Neuronal stem cell (in vitro differentiated cells): ENCODE measurements at regions not wholly inside any gene's neighbourhood (a gene's known extent, or its start where the extent isn't known, plus 50 kb on each side); places are given as distances from the start of the nearest gene placed in this dataset.

Experiments
- DNase-seq: peaks from one replicate; pipeline ENCODE4 v3.0.0-alpha.2; 2013; ENCODE audit warnings: low spot score
- H2AFZ ChIP-seq: one replicate; pipeline ENCODE4 v1.6.1; 2013; ENCODE audit warnings: mild to moderate bottlenecking, low read length, inconsistent platforms
- H2AK5ac ChIP-seq: 2 replicates; pipeline ENCODE4 v1.6.1; 2013; ENCODE audit warnings: low read depth, mild to moderate bottlenecking, inconsistent platforms, low read length, moderate library complexity, mixed read lengths
- H2BK120ac ChIP-seq: 2 replicates; pipeline ENCODE4 v1.6.1; 2013; ENCODE audit warnings: low read depth, mild to moderate bottlenecking, inconsistent platforms, low read length, moderate library complexity, mixed read lengths
- H2BK12ac ChIP-seq: one replicate; pipeline ENCODE4 v1.6.1; 2013; ENCODE audit warnings: low read length, inconsistent platforms
- H2BK15ac ChIP-seq: 2 replicates; pipeline ENCODE4 v1.6.1; 2013; ENCODE audit warnings: mild to moderate bottlenecking, low read length, inconsistent platforms, mixed read lengths
- H2BK5ac ChIP-seq: one replicate; pipeline ENCODE4 v1.6.1; 2013; ENCODE audit warnings: inconsistent platforms, mild to moderate bottlenecking, low read length, moderate library complexity
- H3K14ac ChIP-seq: one replicate; pipeline ENCODE4 v1.6.1; 2013; ENCODE audit warnings: low read length, inconsistent platforms
- H3K18ac ChIP-seq: 2 replicates; pipeline ENCODE4 v1.6.1; 2013; ENCODE audit warnings: low read length, inconsistent platforms
- H3K23ac ChIP-seq: 2 replicates; pipeline ENCODE4 v1.6.1; 2013; ENCODE audit warnings: low read depth, mild to moderate bottlenecking, mixed read lengths, low read length, inconsistent platforms; ENCODE audit not compliant: poor library complexity
- H3K27ac ChIP-seq: replicated peaks from 3 replicates; pipeline ENCODE4 v1.5.1; 2013; ENCODE audit warnings: low read length, inconsistent platforms
- H3K27me3 ChIP-seq, 3 experiments: 2 replicates each; pipeline ENCODE4 v1.6.1; 2013; ENCODE audit warnings: low read length in 3 of 3, mild to moderate bottlenecking in 2 of 3, inconsistent platforms in 1 of 3, low read depth in 1 of 3, mixed read lengths in 1 of 3, moderate library complexity in 1 of 3; ENCODE audit not compliant: control insufficient read depth in 3 of 3, insufficient read depth in 3 of 3
- H3K36me3 ChIP-seq, 2 donors: replicated peaks in 1 of 2; 2 replicates each; pipeline ENCODE4 v1.6.1; 2013; ENCODE audit warnings: low read length in 2 of 2; ENCODE audit not compliant: control insufficient read depth in 2 of 2, insufficient read depth in 2 of 2
- H3K4ac ChIP-seq: 2 replicates; pipeline ENCODE4 v1.6.1; 2013; ENCODE audit warnings: inconsistent platforms, mild to moderate bottlenecking, low read length, moderate library complexity
- H3K4me1 ChIP-seq, 2 donors: 1 replicate in 1 of 2; 2 replicates in 1 of 2; pipeline ENCODE4 v1.6.1; 2013; ENCODE audit warnings: low read length in 2 of 2, low read depth in 1 of 2; ENCODE audit not compliant: control insufficient read depth in 2 of 2, insufficient read depth in 1 of 2
- H3K4me2 ChIP-seq: one replicate; pipeline ENCODE4 v1.6.1; 2013; ENCODE audit warnings: mild to moderate bottlenecking, low read length, inconsistent platforms; ENCODE audit not compliant: insufficient read depth, poor library complexity, severe bottlenecking
- H3K4me3 ChIP-seq, 2 donors: 2 replicates each; pipeline ENCODE4 v1.5.1; 2013; ENCODE audit warnings: low read length in 2 of 2, mild to moderate bottlenecking in 2 of 2, inconsistent platforms in 1 of 2, moderate library complexity in 1 of 2
- H3K79me1 ChIP-seq: one replicate; pipeline ENCODE4 v1.6.1; 2013; ENCODE audit warnings: low read depth, mild to moderate bottlenecking, inconsistent platforms, low read length, moderate library complexity
- H3K9ac ChIP-seq: one replicate; pipeline ENCODE4 v1.6.1; 2013; ENCODE audit warnings: mild to moderate bottlenecking, low read depth, low read length, inconsistent platforms; ENCODE audit not compliant: poor library complexity
- H3K9me3 ChIP-seq, 2 donors: replicated peaks in 1 of 2; 2 replicates each; pipeline versions ENCODE3 to v1.6.1; 2013; ENCODE audit warnings: low read length in 2 of 2, mild to moderate bottlenecking in 2 of 2, inconsistent platforms in 1 of 2, low read depth in 1 of 2, mixed read lengths in 1 of 2, moderate library complexity in 1 of 2; ENCODE audit not compliant: control insufficient read depth in 2 of 2, insufficient read depth in 1 of 2
- H4K8ac ChIP-seq: one replicate; pipeline ENCODE4 v1.6.1; 2013; ENCODE audit warnings: low read depth, mild to moderate bottlenecking, inconsistent platforms, low read length, moderate library complexity
- H4K91ac ChIP-seq: one replicate; pipeline ENCODE4 v1.6.1; 2013; ENCODE audit warnings: low read length, low read depth, mild to moderate bottlenecking, inconsistent platforms; ENCODE audit not compliant: poor library complexity
- WGBS, 2 donors: extraction: QIAGEN DNeasy Blood & Tissue Kit; methylation state at CpG; one replicate each; pipeline ENCODE4 v1.1.7; 2013; ENCODE audit warnings: missing lambda C conversion rate in 2 of 2, mixed read lengths in 1 of 2; ENCODE audit not compliant: insufficient read length in 2 of 2, insufficient replicate concordance in 1 of 2; ENCODE audit errors: extremely low coverage in 2 of 2; 5-methylcytosine and 5-hydroxymethylcytosine counted together

- H2AK5ac ChIP-seq = no peak overlapping the region
- H3K4me1 ChIP-seq = no peaks in the 10 kb centered on the region
- WGBS, 2 donors = no CpG with 5 or more reads among the region's 3 CpGs
- no peaks in the 10 kb centered on the region for H3K79me1 ChIP-seq
- no peak overlapping the region for H3K4me2 ChIP-seq
- H4K91ac ChIP-seq = no peak overlapping the region
- DNase-seq = no peak
- no peak overlapping the region for H4K8ac ChIP-seq
- H3K14ac ChIP-seq = no peak overlapping the region
- no peaks in the 10 kb centered on the region for H3K9me3 ChIP-seq
- H2BK12ac ChIP-seq = no peak overlapping the region
- no peaks in the 10 kb centered on the region for H3K27me3 ChIP-seq
- H3K18ac ChIP-seq = no peak overlapping the region
- no peak overlapping the region for H3K4ac ChIP-seq
- H3K27ac ChIP-seq = no peak overlapping the region
- H3K4me3 ChIP-seq = no peak overlapping the region
- no peak overlapping the region for H2BK120ac ChIP-seq
- H2BK5ac ChIP-seq = no peak overlapping the region
- no peaks in the 10 kb centered on the region for H3K36me3 ChIP-seq
- no peak overlapping the region for H2AFZ ChIP-seq
- H3K23ac ChIP-seq = no peak overlapping the region
- H2BK15ac ChIP-seq = no peak overlapping the region
- no peak overlapping the region for H3K9ac ChIP-seq
These were observed 109.0 kb upstream of the PLPPR1 start for GRCh38 chr9:100919506-100919905.

- Histone ChIP-seq H3K9ac (no peak overlapping the region), H3K27me3 (no peaks in the 10 kb centered on the region), H3K79me1 (no peaks in the 10 kb centered on the region), H3K14ac (no peak overlapping the region), H3K9me3 (no peaks in the 10 kb centered on the region), H2AFZ (no peak overlapping the region), H4K91ac (no peak overlapping the region), H2BK5ac (no peak overlapping the region), H3K18ac (no peak overlapping the region), H2BK120ac (no peak overlapping the region), H2AK5ac (no peak overlapping the region), H3K4me2 (no peak overlapping the region), H3K4me1 (no peaks in the 10 kb centered on the region), H2BK12ac (no peak overlapping the region), H3K4ac (no peak overlapping the region), H3K36me3 (no peaks in the 10 kb centered on the region), H4K8ac (no peak overlapping the region), H3K23ac (no peak overlapping the region), H2BK15ac (no peak overlapping the region), H3K27ac (no peak overlapping the region), H3K4me3 (no peak overlapping the region)
- WGBS, 2 donors = no CpG with 5 or more reads among the region's 2 CpGs
- no peak for DNase-seq
These were observed 102.2 kb upstream of the PLPPR1 start for GRCh38 chr9:100926366-100926765.

- Histone ChIP-seq H4K8ac (no peak overlapping the region), H3K27me3 (no peaks in the 10 kb centered on the region), H3K4ac (no peak overlapping the region), H3K4me1 (no peaks in the 10 kb centered on the region), H3K79me1 (no peaks in the 10 kb centered on the region), H4K91ac (no peak overlapping the region), H2AFZ (no peak overlapping the region), H2BK12ac (no peak overlapping the region), H2AK5ac (no peak overlapping the region), H2BK5ac (no peak overlapping the region), H2BK15ac (no peak overlapping the region), H3K9me3 (no peaks in the 10 kb centered on the region), H3K18ac (no peak overlapping the region), H3K36me3 (no peaks in the 10 kb centered on the region), H3K27ac (no peak overlapping the region), H3K9ac (no peak overlapping the region), H3K4me2 (no peak overlapping the region), H2BK120ac (no peak overlapping the region), H3K14ac (no peak overlapping the region), H3K4me3 (no peak overlapping the region), H3K23ac (no peak overlapping the region)
- DNase-seq = no peak
- no CpG with 5 or more reads among the region's 2 CpGs for WGBS, 2 donors
These were observed 100.8 kb upstream of the PLPPR1 start for GRCh38 chr9:100927763-100928162.

- no peaks in the 10 kb centered on the region for H3K9me3 ChIP-seq
- no CpG with 5 or more reads among the region's 2 CpGs for WGBS, 2 donors
- H3K4me1 ChIP-seq = no peaks in the 10 kb centered on the region
- H3K4me3 ChIP-seq = no peak overlapping the region
- no peak overlapping the region for H3K27ac ChIP-seq
- H3K18ac ChIP-seq = no peak overlapping the region
- no peak overlapping the region for H2BK120ac ChIP-seq
- no peak overlapping the region for H2BK12ac ChIP-seq
- no peak overlapping the region for H3K4ac ChIP-seq
- H3K36me3 ChIP-seq = no peaks in the 10 kb centered on the region
- H3K4me2 ChIP-seq = no peak overlapping the region
- no peak overlapping the region for H4K8ac ChIP-seq
- H3K27me3 ChIP-seq = no peaks in the 10 kb centered on the region
- H2BK5ac ChIP-seq = no peak overlapping the region
- no peak overlapping the region for H2BK15ac ChIP-seq
- DNase-seq = no peak
- no peak overlapping the region for H2AK5ac ChIP-seq
- H3K23ac ChIP-seq = no peak overlapping the region
- no peaks in the 10 kb centered on the region for H3K79me1 ChIP-seq
- H4K91ac ChIP-seq = no peak overlapping the region
- no peak overlapping the region for H3K14ac ChIP-seq
- no peak overlapping the region for H3K9ac ChIP-seq
- H2AFZ ChIP-seq = no peak overlapping the region
These were observed 94.9 kb upstream of the PLPPR1 start for GRCh38 chr9:100933656-100934055.
